H9 (cell line): ENCODE measurements at regions not wholly inside any gene's neighbourhood (a gene's known extent, or its start where the extent isn't known, plus 50 kb on each side); places are given as distances from the start of the nearest gene placed in this dataset.

Source experiments
- DNase-seq: peaks from one replicate; pipeline ENCODE4 v3.0.0-alpha.2; 2017
- H2AFZ ChIP-seq: one replicate; pipeline ENCODE4 v1.6.1; 2013; ENCODE audit warnings: mild to moderate bottlenecking, low read length, control low read depth, moderate library complexity
- H2AK5ac ChIP-seq: 2 replicates; pipeline ENCODE4 v1.6.1; 2013; ENCODE audit warnings: low read length, control low read depth, mixed read lengths; ENCODE audit not compliant: insufficient read length
- H2BK120ac ChIP-seq: one replicate; pipeline ENCODE4 v1.6.1; 2013; ENCODE audit warnings: low read depth, mild to moderate bottlenecking, low read length, control low read depth, inconsistent platforms; ENCODE audit not compliant: poor library complexity, severe bottlenecking
- H2BK12ac ChIP-seq: 2 replicates; pipeline ENCODE4 v1.6.1; 2013; ENCODE audit warnings: low read length, control low read depth, mixed read lengths, low read depth; ENCODE audit not compliant: insufficient read length
- H2BK15ac ChIP-seq: 2 replicates; pipeline ENCODE4 v1.6.1; 2013; ENCODE audit warnings: low read depth, low read length, control low read depth
- H2BK20ac ChIP-seq: one replicate; pipeline ENCODE4 v1.6.1; 2013; ENCODE audit warnings: low read depth, mild to moderate bottlenecking, low read length, control low read depth, inconsistent platforms; ENCODE audit not compliant: poor library complexity, severe bottlenecking
- H2BK5ac ChIP-seq: 2 replicates; pipeline ENCODE4 v1.6.1; 2013; ENCODE audit warnings: low read length, control low read depth, mixed read lengths; ENCODE audit not compliant: insufficient read length
- H3K14ac ChIP-seq: 2 replicates; pipeline ENCODE4 v1.6.1; 2013; ENCODE audit warnings: low read length, control low read depth; ENCODE audit not compliant: insufficient read depth
- H3K18ac ChIP-seq: 2 replicates; pipeline ENCODE4 v1.6.1; 2013; ENCODE audit warnings: low read depth, mild to moderate bottlenecking, mixed read lengths, low read length, control low read depth; ENCODE audit not compliant: insufficient read length
- H3K23ac ChIP-seq: 2 replicates; pipeline ENCODE4 v1.6.1; 2013; ENCODE audit warnings: low read length, control low read depth, mixed read lengths, low read depth; ENCODE audit not compliant: insufficient read length
- H3K23me2 ChIP-seq: 2 replicates; pipeline ENCODE4 v1.6.1; 2013; ENCODE audit warnings: low read depth, mild to moderate bottlenecking, mixed read lengths, low read length, control low read depth; ENCODE audit not compliant: insufficient read length, poor library complexity, severe bottlenecking
- H3K27ac ChIP-seq: 2 replicates; pipeline ENCODE4 v1.5.1; 2013; ENCODE audit warnings: low read length, control low read depth, mixed read lengths, low read depth; ENCODE audit not compliant: insufficient read length
- H3K27me3 ChIP-seq: 2 replicates; pipeline ENCODE4 v1.6.1; 2013; ENCODE audit warnings: low read length, control low read depth, inconsistent platforms; ENCODE audit not compliant: insufficient read depth
- H3K4ac ChIP-seq: 2 replicates; pipeline ENCODE4 v1.6.1; 2013; ENCODE audit warnings: low read depth, mild to moderate bottlenecking, control low read depth, inconsistent platforms, low read length, moderate library complexity
- H3K4me1 ChIP-seq: 2 replicates; pipeline ENCODE4 v1.6.1; 2013; ENCODE audit warnings: low read length, control low read depth, inconsistent platforms; ENCODE audit not compliant: insufficient read depth
- H3K4me2 ChIP-seq: 2 replicates; pipeline ENCODE4 v1.6.1; 2013; ENCODE audit warnings: low read length, control low read depth, mixed read lengths; ENCODE audit not compliant: insufficient read length, insufficient read depth
- H3K56ac ChIP-seq: 2 replicates; pipeline ENCODE4 v1.6.1; 2013; ENCODE audit warnings: low read depth, mild to moderate bottlenecking, mixed read lengths, low read length, control low read depth; ENCODE audit not compliant: insufficient read length
- H3K79me1 ChIP-seq: 2 replicates; pipeline ENCODE4 v1.6.1; 2013; ENCODE audit warnings: low read depth, mild to moderate bottlenecking, moderate library complexity, low read length, control low read depth, inconsistent platforms; ENCODE audit not compliant: insufficient read depth, poor library complexity, severe bottlenecking
- H3K79me2 ChIP-seq: 2 replicates; pipeline ENCODE4 v1.6.1; 2013; ENCODE audit warnings: low read length, control low read depth, inconsistent platforms; ENCODE audit not compliant: insufficient read depth
- H3K9ac ChIP-seq: 2 replicates; pipeline ENCODE4 v1.6.1; 2013; ENCODE audit warnings: low read length, control low read depth, mixed read lengths; ENCODE audit not compliant: insufficient read length; ENCODE audit errors: extremely low read depth
- H3K9me3 ChIP-seq: one replicate; pipeline ENCODE4 v1.6.1; 2013; ENCODE audit warnings: low read depth, low read length, inconsistent platforms; ENCODE audit not compliant: control insufficient read depth
- H3T11ph ChIP-seq: one replicate; pipeline ENCODE4 v1.6.1; 2013; ENCODE audit warnings: mild to moderate bottlenecking, low read length, control low read depth, inconsistent platforms
- H4K20me1 ChIP-seq: one replicate; pipeline ENCODE4 v1.6.1; 2013; ENCODE audit not compliant: control insufficient read depth, insufficient read length, insufficient read depth
- H4K5ac ChIP-seq: 2 replicates; pipeline ENCODE4 v1.6.1; 2013; ENCODE audit warnings: low read depth, mild to moderate bottlenecking, mixed read lengths, low read length, control low read depth; ENCODE audit not compliant: insufficient read length
- H4K8ac ChIP-seq: replicated peaks from 2 replicates; pipeline ENCODE4 v1.6.1; 2013; ENCODE audit warnings: low read length, control low read depth, mixed read lengths, low read depth; ENCODE audit not compliant: insufficient read length
- H4K91ac ChIP-seq: 2 replicates; pipeline ENCODE4 v1.6.1; 2013; ENCODE audit warnings: low read depth, mild to moderate bottlenecking, moderate library complexity, mixed read lengths, low read length, control low read depth; ENCODE audit not compliant: insufficient read length
- H3K27ac Mint-ChIP-seq, 3 experiments: 2 replicates in 2 of 3; 3 replicates in 1 of 3; pipeline ENCODE4 v1.8.0; 2020 to 2021; ENCODE audit warnings: mixed read lengths in 3 of 3, mild to moderate bottlenecking in 1 of 3, moderate library complexity in 1 of 3
- H3K27me3 Mint-ChIP-seq: 2 replicates; pipeline ENCODE4 v1.8.0; 2021; ENCODE audit warnings: low read depth, mild to moderate bottlenecking, moderate library complexity, mixed read lengths
- H3K36me3 Mint-ChIP-seq, 3 experiments: 2 replicates in 2 of 3; 3 replicates in 1 of 3; pipeline ENCODE4 v1.8.0; 2020 to 2021; ENCODE audit warnings: low read depth in 3 of 3, mixed read lengths in 3 of 3; ENCODE audit not compliant: insufficient read depth in 1 of 3
- H3K4me1 Mint-ChIP-seq, 2 experiments: 2 replicates each; pipeline ENCODE4 v1.8.0; 2020; ENCODE audit warnings: mixed read lengths in 2 of 2
- H3K4me3 Mint-ChIP-seq, 2 experiments: 2 replicates in 1 of 2; 3 replicates in 1 of 2; pipeline ENCODE4 v1.8.0; 2020 to 2021; ENCODE audit warnings: mild to moderate bottlenecking in 2 of 2, mixed read lengths in 2 of 2, moderate library complexity in 1 of 2
- H3K9me3 Mint-ChIP-seq, 2 experiments: 2 replicates in 1 of 2; 3 replicates in 1 of 2; pipeline ENCODE4 v1.8.0; 2020; ENCODE audit warnings: mild to moderate bottlenecking in 2 of 2, mixed read lengths in 2 of 2, moderate library complexity in 1 of 2
- WGBS: extraction: QIAGEN DNeasy Blood & Tissue Kit; methylation state at CpG from one replicate; pipeline ENCODE4 v1.1.7; 2013; ENCODE audit warnings: missing lambda C conversion rate, low lambda C conversion rate, mixed read lengths; ENCODE audit not compliant: insufficient read length; ENCODE audit errors: extremely low coverage; 5-methylcytosine and 5-hydroxymethylcytosine counted together
- TF ChIP-seq, protein P1 (sequence below): fragments of 200-600 bp; sonication (generic); conservative IDR thresholded peaks from 3 replicates; pipeline ENCODE4 v1.8.0; 2021; ENCODE audit warnings: antibody characterized with exemption, mild to moderate bottlenecking

DNA sequence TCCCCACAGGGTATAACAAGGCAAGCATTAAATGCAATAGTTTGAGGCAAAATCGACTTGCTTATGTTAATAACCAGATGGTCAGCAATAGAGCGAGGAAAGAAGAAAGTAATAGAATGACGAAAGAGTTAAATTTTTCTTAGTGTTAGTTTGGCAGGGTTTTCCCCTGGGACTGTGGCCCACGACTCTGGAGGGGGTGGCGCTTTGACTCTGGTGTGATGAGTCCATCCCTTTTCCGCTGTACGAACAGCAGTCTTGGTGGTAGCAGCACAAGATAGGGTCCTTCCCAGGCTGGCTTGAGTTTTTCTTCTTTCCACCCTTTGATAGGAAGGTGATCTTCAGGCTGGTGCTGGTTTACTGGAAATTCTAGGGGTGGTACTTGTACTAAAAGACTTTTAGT is 69.2 kb upstream of the GMDS start:
- Histone ChIP-seq H2BK5ac (no peak overlapping the region), H4K20me1 (no peaks in the 10 kb centered on the region), H3K27me3 (no peaks in the 10 kb centered on the region), H2BK15ac (no peak overlapping the region), H2BK20ac (no peak overlapping the region), H3K23ac (no peak overlapping the region), H3K23me2 (no peaks in the 10 kb centered on the region), H4K5ac (no peak overlapping the region), H3K56ac (no peak overlapping the region), H2BK120ac (no peak overlapping the region), H3K79me1 (no peaks in the 10 kb centered on the region), H3K9ac (no peak overlapping the region), H3T11ph (no peak overlapping the region), H3K18ac (no peak overlapping the region), H3K9me3 (no peaks in the 10 kb centered on the region), H3K4ac (no peak overlapping the region), H3K4me2 (no peak overlapping the region), H3K4me1 (no peaks in the 10 kb centered on the region), H2AFZ (no peak overlapping the region), H2AK5ac (no peak overlapping the region), H3K79me2 (no peaks in the 10 kb centered on the region), H4K8ac (no peak overlapping the region), H4K91ac (no peak overlapping the region), H3K14ac (no peak overlapping the region), H2BK12ac (no peak overlapping the region), H3K27ac (no peak overlapping the region)
- no peak for DNase-seq
- WGBS = no CpG with 5 or more reads among the region's 7 CpGs
- no peak overlapping the region for H3K27ac Mint-ChIP-seq
- TF ChIP-seq, protein P1, sequence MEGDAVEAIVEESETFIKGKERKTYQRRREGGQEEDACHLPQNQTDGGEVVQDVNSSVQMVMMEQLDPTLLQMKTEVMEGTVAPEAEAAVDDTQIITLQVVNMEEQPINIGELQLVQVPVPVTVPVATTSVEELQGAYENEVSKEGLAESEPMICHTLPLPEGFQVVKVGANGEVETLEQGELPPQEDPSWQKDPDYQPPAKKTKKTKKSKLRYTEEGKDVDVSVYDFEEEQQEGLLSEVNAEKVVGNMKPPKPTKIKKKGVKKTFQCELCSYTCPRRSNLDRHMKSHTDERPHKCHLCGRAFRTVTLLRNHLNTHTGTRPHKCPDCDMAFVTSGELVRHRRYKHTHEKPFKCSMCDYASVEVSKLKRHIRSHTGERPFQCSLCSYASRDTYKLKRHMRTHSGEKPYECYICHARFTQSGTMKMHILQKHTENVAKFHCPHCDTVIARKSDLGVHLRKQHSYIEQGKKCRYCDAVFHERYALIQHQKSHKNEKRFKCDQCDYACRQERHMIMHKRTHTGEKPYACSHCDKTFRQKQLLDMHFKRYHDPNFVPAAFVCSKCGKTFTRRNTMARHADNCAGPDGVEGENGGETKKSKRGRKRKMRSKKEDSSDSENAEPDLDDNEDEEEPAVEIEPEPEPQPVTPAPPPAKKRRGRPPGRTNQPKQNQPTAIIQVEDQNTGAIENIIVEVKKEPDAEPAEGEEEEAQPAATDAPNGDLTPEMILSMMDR = no peak
- H3K4me3 Mint-ChIP-seq = no peak overlapping the region
- H3K9me3 Mint-ChIP-seq = peaks cover 18 to 33% of the 10 kb centered on the region in 2 experiments
- H3K27me3 Mint-ChIP-seq = no peaks in the 10 kb centered on the region; the same call in 1 of the 2 replicates
- peaks cover 0 to 8% of the 10 kb centered on the region in 2 experiments; a peak in 2 of 4 replicates for H3K4me1 Mint-ChIP-seq
- peaks cover 7 to 24% (median 24%) of the 10 kb centered on the region in 3 experiments for H3K36me3 Mint-ChIP-seq
